IMR-90 (cell line): ENCODE measurements at regions not wholly inside any gene's neighbourhood (a gene's known extent, or its start where the extent isn't known, plus 50 kb on each side); places are given as distances from the start of the nearest gene placed in this dataset.
"Not testable (repeated sequence)": the region's sequence is repeated elsewhere in the genome, so short reads cannot be mapped to it uniquely, and the experiment has no call there.

Experiments used
- ATAC-seq: fragments of 200-7000 bp; cut with Tn5 transposase; 2 replicates; pipeline ENCODE4 v1.9.1; 2020; ENCODE audit warnings: low read depth, mild to moderate bottlenecking, moderate library complexity
- BruUV-seq: library from RNA; stranded (reverse); fragments of 400-500 nt; replicated peaks from 2 replicates; lab custom pipeline; 2021; lab: Mats Ljungman, UMichigan
- CTCF ChIA-PET: fragments of 300-600 bp; formaldehyde crosslinking; extraction: SDS; loops from one replicate; lab custom pipeline; 2021; ENCODE audit warnings: antibody characterized with exemption; lab: Yijun Ruan, JAX
- POLR2A ChIA-PET: fragments of 300-600 bp; sonication (Branson Sonifier 250); formaldehyde crosslinking; loops from one replicate; lab custom pipeline; 2022; ENCODE audit warnings: antibody characterized with exemption; ENCODE audit not compliant: unreplicated experiment; lab: Charles Lee
- DNase-seq: peaks from one replicate; pipeline ENCODE4 v3.0.0; 2013
- H2AFZ ChIP-seq: replicated peaks from 2 replicates; pipeline ENCODE3; 2013; ENCODE audit warnings: low read length, mild to moderate bottlenecking; ENCODE audit not compliant: poor library complexity
- H2AK5ac ChIP-seq: 2 replicates; pipeline ENCODE4 v1.6.1; 2013; ENCODE audit warnings: low read depth, low read length, inconsistent platforms
- H2AK9ac ChIP-seq: replicated peaks from 2 replicates; pipeline ENCODE3; 2013; ENCODE audit warnings: mild to moderate bottlenecking, low read depth, low read length, moderate library complexity; ENCODE audit not compliant: poor library complexity
- H2BK120ac ChIP-seq: 2 replicates; pipeline ENCODE4 v1.6.1; 2013; ENCODE audit warnings: low read depth, low read length, inconsistent platforms
- H2BK15ac ChIP-seq: 3 replicates; pipeline ENCODE4 v1.6.1; 2013; ENCODE audit warnings: low read depth, low read length, inconsistent platforms
- H2BK20ac ChIP-seq: 2 replicates; pipeline ENCODE4 v1.6.1; 2013; ENCODE audit warnings: low read depth, mild to moderate bottlenecking, inconsistent platforms, low read length, moderate library complexity
- H2BK5ac ChIP-seq: 2 replicates; pipeline ENCODE4 v1.6.1; 2013; ENCODE audit warnings: mild to moderate bottlenecking, low read depth, low read length, inconsistent platforms; ENCODE audit not compliant: poor library complexity, severe bottlenecking
- H3K14ac ChIP-seq: replicated peaks from 2 replicates; pipeline ENCODE4 v1.6.1; 2013; ENCODE audit warnings: low read depth, low read length, inconsistent platforms
- H3K18ac ChIP-seq: 2 replicates; pipeline ENCODE4 v1.6.1; 2013; ENCODE audit warnings: low read depth, low read length, control low read depth
- H3K23ac ChIP-seq: 2 replicates; pipeline ENCODE4 v1.6.1; 2013; ENCODE audit warnings: low read depth, low read length, inconsistent platforms
- H3K27ac ChIP-seq: 2 replicates; pipeline ENCODE4 v1.5.1; 2013; ENCODE audit warnings: mild to moderate bottlenecking, control low read depth, low read length; ENCODE audit not compliant: insufficient read depth
- H3K27me3 ChIP-seq: 2 replicates; pipeline ENCODE4 v1.6.1; 2013; ENCODE audit warnings: low read length; ENCODE audit not compliant: control insufficient read depth, insufficient read depth
- H3K36me3 ChIP-seq: 2 replicates; pipeline ENCODE4 v1.6.1; 2013; ENCODE audit warnings: low read length, mixed read lengths; ENCODE audit not compliant: control insufficient read depth, insufficient read depth
- H3K4ac ChIP-seq: 2 replicates; pipeline ENCODE4 v1.6.1; 2013; ENCODE audit warnings: low read depth, low read length, inconsistent platforms
- H3K4me1 ChIP-seq: 2 replicates; pipeline ENCODE4 v1.6.1; 2013; ENCODE audit warnings: low read length, mixed read lengths; ENCODE audit not compliant: control insufficient read depth, insufficient read depth
- H3K4me2 ChIP-seq: 2 replicates; pipeline ENCODE4 v1.6.1; 2013; ENCODE audit warnings: low read depth, mild to moderate bottlenecking, control low read depth, low read length, moderate library complexity
- H3K4me3 ChIP-seq: 2 replicates; pipeline ENCODE4 v1.5.1; 2013; ENCODE audit warnings: low read depth, mild to moderate bottlenecking, control low read depth, low read length, moderate library complexity; ENCODE audit not compliant: insufficient read depth
- H3K56ac ChIP-seq: 2 replicates; pipeline ENCODE4 v1.6.1; 2013; ENCODE audit warnings: low read length, inconsistent platforms; ENCODE audit not compliant: insufficient read depth; ENCODE audit errors: extremely low read depth
- H3K79me1 ChIP-seq, 2 experiments: 2 replicates each; pipeline ENCODE4 v1.6.1; 2013; ENCODE audit warnings: low read length in 2 of 2, inconsistent platforms in 1 of 2, low read depth in 1 of 2
- H3K9ac ChIP-seq: 2 replicates; pipeline ENCODE4 v1.6.1; 2013; ENCODE audit warnings: low read depth, low read length, control low read depth
- H3K9me1 ChIP-seq: 2 replicates; pipeline ENCODE4 v1.6.1; 2013; ENCODE audit warnings: low read length, inconsistent platforms; ENCODE audit not compliant: insufficient read depth
- H3K9me3 ChIP-seq: 2 replicates; pipeline ENCODE4 v1.6.1; 2013; ENCODE audit warnings: low read length; ENCODE audit not compliant: control insufficient read depth, insufficient read depth
- H4K20me1 ChIP-seq: 2 replicates; pipeline ENCODE4 v1.6.1; 2013; ENCODE audit warnings: low read length, inconsistent platforms; ENCODE audit not compliant: insufficient read depth
- H4K5ac ChIP-seq: 2 replicates; pipeline ENCODE4 v1.6.1; 2013; ENCODE audit warnings: mild to moderate bottlenecking, low read depth, low read length, control low read depth
- H4K8ac ChIP-seq, 2 experiments: 2 replicates each; pipeline ENCODE4 v1.6.1; 2013; ENCODE audit warnings: low read depth in 2 of 2, low read length in 2 of 2, control low read depth in 1 of 2, inconsistent platforms in 1 of 2
- H4K91ac ChIP-seq: 2 replicates; pipeline ENCODE4 v1.6.1; 2013; ENCODE audit warnings: low read depth, low read length, inconsistent platforms; ENCODE audit not compliant: insufficient read depth
- WGBS, 2 experiments: methylation state at CpG; one replicate each; pipeline versions ENCODE4 v1.1.5 to v1.1.7; 2013; ENCODE audit warnings: missing lambda C conversion rate in 2 of 2; ENCODE audit not compliant: insufficient read length in 1 of 2; ENCODE audit errors: extremely low coverage in 2 of 2; 5-methylcytosine and 5-hydroxymethylcytosine counted together
- dilution Hi-C: fragments of 300-500 bp; cut with HindIII; formaldehyde crosslinking; loops from one replicate; pipeline ENCODE4 v1.14.3; 2018; ENCODE audit warnings: low sequenced_read_pairs; ENCODE audit not compliant: unreplicated experiment
- in situ Hi-C: fragments of 300-500 bp; cut with MboI; formaldehyde crosslinking; loops from 3 replicates; pipeline ENCODE4 v1.14.3; 2019; ENCODE audit warnings: low sequenced_read_pairs, inconsistent platforms, mixed read lengths
- intact Hi-C: fragments of 100-400 bp; cut with micrococcal nuclease; formaldehyde crosslinking; loops from 2 replicates; pipeline ENCODE4 v1.10.0; 2022

- H2AK5ac ChIP-seq, H2BK5ac ChIP-seq, BruUV-seq: not testable (repeated sequence)
These were observed 144.3 kb upstream of the BARHL2 start for GRCh38 chr1:90861421-90861820.

More at GRCh38 chr1:90861421-90861820, 144.3 kb upstream of the BARHL2 start:
- H3K9me1 ChIP-seq, H3K36me3 ChIP-seq, H4K8ac ChIP-seq, H3K14ac ChIP-seq, H3K56ac ChIP-seq, H3K79me1 ChIP-seq, H4K91ac ChIP-seq, H3K27me3 ChIP-seq, ATAC-seq, intact Hi-C loops, H3K4me2 ChIP-seq, in situ Hi-C loops, H2AFZ ChIP-seq, H3K23ac ChIP-seq, H4K20me1 ChIP-seq, H2AK9ac ChIP-seq, dilution Hi-C loops, H4K5ac ChIP-seq, H3K4ac ChIP-seq, H3K4me3 ChIP-seq, H2BK120ac ChIP-seq, DNase-seq, H3K9me3 ChIP-seq, H3K4me1 ChIP-seq, POLR2A ChIA-PET, H2BK20ac ChIP-seq, H3K18ac ChIP-seq, H3K9ac ChIP-seq, H3K27ac ChIP-seq, H2BK15ac ChIP-seq: not testable (repeated sequence)
- CTCF ChIA-PET: interaction anchor here (0.6 kb wide), 1 partner anchor 218 kb away, joined by 6 read pairs; no protein-coding TSS in a partner anchor
- WGBS, 2 experiments: 88% methylated on average over 2 of the region's 3 CpGs; no CpG with 5 or more reads in 1 of the 2 experiments
